HG02798 (cell line): ENCODE measurements at regions not wholly inside any gene's neighbourhood (a gene's known extent, or its start where the extent isn't known, plus 50 kb on each side); places are given as distances from the start of the nearest gene placed in this dataset.
A peak's percentile ranks its signal among the peaks of the same experiment; 100 is the strongest.

ENCODE experiments used
- ATAC-seq: cut with Tn5 transposase; IDR thresholded peaks from one replicate; pipeline ENCODE4 v1.9.1; 2021; ENCODE audit warnings: mild to moderate bottlenecking; ENCODE audit not compliant: unreplicated experiment, poor library complexity

DNA sequence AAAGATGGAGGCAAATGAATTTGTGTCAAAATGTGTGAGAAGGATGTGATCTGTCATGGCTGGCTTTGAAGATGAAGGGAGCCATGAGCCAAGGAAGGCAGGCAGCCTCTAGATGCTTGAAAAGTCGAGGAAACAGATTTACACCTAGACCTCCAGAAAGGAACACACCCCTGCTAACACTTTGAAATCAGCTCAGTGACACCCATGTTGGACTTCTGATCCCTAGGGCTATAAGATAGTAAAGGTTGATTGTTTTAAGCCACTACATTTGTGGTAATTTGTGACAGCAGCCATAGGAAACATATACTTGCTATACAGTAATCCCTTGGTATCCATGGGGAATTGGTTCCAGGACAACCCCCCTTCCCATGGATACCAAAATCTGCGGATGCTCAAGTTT, 80.5 kb upstream of the DYRK2 start:
- ATAC-seq: no peak

DNA sequence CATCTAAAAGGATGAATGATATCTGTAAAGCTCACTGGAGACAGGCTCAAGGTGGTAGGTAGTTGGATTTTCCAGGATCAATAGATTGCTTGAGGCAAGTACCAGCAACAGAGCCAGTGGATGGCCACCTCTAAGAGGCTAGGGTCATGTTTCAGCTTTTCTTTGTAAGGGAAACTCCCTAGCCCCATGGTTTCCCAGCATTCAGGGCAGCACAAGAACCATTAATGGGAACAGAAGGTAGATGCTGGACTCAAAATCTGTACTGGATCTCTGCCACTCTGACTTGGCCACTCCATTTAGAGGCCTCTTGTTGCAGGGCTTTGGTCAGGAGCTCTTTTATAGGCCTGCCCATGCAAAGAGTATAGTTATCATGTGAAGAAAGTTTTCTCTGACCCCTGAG, 76.1 kb upstream of the DYRK2 start:
- ATAC-seq: no peak

DNA sequence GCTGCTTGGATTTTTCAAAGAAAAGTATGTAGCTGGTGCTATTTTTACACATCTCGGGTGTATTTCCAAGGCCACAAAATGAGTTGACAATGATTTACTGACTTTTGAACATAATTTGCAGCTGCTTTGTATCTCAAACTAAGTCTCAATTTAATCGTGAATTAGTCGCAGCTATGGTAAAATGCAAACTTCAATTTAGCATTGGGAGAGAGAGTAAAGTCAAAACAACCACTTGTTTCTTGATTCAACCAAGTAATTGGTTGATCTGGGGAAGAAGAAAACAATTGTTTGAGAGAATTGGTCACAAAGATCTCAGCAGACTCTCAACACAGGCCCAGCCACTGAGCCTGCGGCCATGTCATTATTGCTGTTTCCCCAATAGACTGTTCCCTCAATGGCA, 75.0 kb upstream of the DYRK2 start:
- no peak for ATAC-seq

DNA sequence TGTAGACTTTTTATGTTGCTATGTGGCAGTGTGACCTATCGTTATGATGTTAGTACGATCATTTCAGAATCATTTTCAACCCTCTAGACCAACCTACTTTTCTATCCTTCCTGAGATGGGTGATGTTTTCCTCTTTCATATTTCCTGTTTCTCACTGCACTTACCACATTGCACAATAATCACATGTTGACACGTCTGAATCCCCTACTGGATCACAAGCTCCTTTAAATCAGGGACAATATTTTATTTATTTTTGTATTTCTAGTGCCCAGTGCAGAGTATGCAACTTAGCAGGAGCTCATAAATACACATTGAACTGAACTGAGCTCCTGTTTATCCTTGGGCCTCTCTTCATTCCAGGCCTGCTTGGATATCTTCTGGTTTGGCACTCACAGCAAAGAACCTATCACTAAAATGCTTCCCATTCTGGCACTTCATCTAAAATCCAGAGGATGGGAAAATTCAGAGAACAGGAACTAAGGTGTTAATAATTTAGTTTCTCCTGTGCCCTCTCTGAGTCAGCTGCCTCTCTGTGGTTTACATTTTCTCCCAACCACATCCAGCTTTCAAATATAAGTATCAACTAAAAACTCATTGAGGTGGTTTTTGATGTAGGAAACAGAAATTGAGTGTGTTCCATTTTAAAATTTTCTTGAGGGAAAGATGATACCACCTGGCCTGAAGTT, 69.4 kb upstream of the DYRK2 start:
- no peak for ATAC-seq

DNA sequence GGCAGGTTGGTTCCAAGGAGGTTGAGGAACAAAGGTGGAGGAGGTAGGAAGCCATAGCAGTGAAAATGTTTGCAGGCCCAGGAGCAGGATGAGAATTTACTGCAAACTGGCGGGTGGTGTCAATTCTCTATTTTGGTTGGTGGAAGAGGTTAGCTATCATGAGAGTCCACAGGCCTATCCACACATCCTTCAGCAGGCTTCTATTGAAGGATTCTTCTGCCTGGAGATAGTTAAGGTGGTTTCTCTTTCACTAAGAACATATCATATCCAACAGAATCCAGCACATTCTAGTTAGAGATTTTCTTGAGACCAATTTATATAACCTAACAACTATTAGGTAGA, 68.9 kb upstream of the DYRK2 start:
- no peak for ATAC-seq

DNA sequence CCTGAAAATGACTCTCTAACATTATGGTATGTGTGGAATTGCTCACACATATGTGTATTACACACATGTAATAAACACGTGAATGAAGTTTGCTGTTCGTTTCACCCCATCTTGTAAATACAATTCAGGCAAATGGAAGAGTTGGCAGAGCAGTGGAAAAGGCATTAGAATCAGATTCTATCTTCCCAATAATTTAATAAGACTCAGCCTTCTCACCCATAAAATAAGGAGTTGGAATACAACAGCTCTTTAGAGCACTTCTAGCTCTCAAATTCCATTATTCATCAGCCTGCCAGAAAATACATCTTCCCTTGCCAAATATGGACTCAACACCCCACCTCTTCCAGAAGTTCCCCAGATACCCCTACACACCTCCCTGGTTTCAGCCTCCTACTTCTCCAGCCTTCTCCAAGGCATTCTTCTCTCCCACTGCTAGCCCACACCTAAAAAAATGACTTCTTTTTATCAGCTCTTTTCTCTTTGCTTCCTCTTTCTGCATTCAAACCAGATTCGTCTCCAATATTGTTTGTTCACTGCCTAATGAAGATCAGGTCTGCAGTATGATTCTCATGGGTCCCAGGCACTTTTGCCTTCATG, 66.2 kb upstream of the DYRK2 start:
- ATAC-seq: no peak

DNA sequence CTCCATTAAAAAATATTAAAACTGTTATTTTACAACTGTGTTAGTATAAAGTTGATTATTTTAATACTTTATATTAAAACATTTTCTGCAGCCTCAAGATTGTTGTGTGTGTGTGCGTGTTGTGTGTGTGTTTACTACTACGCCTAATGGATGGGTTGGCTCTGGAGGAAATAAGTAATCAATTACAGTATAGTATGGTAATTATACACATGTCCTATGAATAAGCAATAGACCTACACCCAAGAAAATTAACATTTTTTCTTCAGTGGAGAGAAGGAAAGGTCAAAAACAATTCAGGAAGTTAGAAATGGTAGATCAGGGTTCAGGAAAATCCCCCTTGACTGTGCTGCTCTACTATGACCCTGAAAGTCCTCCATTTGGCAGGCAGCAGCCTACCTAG, 65.7 kb upstream of the DYRK2 start:
- no peak for ATAC-seq

DNA sequence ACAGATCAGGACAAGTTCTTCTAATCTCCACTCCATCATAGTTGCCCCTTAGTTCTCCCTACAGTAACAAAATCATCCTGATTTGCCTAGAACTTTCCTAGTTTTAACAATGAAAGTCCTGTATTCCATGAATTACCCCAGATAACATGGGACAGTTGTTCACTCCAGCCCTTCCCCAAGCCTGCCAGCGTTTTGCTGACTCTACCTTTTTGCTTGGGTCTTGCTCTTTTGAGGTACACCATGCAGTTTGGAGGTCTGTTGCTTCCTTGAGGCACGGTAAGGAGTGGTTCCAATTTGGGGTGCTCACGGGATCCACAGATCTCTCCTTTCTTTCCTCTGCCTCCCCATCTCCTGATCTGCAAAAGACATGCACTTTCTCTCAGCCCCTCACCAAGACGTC, 61.6 kb upstream of the DYRK2 start:
- ATAC-seq: no peak

DNA sequence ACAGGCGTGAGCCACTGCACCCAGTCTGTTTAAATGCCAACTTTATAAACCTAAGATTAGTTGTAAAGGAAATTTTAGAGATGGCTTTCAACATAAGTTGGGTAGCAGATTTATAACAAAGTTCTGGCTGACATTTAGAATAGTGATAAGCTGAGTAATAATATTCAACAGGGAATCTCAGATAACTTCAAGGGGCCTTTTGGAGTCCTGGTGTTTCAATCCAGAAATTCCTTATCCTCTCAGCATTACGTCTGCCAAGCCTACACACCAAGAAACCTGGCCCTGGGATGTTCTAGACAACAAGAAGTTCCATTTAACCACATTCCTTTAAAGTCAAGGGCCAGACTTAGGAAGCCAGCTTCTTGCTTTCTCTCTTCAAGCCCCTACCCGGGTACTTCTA, 59.5 kb upstream of the DYRK2 start:
- no peak for ATAC-seq

DNA sequence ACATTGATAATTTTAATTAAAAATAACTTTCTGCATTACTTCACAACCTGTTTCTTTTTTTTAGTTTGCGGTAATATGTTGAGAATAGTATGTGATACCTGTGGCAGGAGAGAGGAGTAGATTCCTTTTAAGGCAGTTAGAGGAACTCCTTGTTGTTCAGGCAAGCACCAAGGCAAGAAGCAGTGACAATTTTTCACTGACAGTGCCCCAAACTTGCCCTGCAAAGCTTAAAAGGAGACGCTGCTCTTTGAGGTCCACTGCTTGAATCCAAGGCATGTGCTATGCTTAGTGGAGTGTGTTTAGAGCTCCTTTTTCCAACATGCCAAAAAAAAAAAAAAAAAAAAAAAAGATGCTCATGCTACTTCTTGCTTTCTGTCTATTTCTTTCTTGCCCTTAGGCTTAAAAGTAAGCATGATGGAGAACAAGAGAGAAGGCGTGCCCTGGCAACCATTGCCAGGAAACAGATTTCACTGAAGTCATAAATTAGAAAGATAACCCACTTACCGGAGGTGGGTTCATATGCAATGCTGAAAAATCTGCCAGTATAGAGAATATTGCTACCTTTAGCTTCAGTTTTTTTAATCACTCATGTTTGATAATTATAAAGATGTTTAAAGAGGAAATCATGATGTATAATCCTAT, 58.3 kb upstream of the DYRK2 start:
- ATAC-seq: no peak

DNA sequence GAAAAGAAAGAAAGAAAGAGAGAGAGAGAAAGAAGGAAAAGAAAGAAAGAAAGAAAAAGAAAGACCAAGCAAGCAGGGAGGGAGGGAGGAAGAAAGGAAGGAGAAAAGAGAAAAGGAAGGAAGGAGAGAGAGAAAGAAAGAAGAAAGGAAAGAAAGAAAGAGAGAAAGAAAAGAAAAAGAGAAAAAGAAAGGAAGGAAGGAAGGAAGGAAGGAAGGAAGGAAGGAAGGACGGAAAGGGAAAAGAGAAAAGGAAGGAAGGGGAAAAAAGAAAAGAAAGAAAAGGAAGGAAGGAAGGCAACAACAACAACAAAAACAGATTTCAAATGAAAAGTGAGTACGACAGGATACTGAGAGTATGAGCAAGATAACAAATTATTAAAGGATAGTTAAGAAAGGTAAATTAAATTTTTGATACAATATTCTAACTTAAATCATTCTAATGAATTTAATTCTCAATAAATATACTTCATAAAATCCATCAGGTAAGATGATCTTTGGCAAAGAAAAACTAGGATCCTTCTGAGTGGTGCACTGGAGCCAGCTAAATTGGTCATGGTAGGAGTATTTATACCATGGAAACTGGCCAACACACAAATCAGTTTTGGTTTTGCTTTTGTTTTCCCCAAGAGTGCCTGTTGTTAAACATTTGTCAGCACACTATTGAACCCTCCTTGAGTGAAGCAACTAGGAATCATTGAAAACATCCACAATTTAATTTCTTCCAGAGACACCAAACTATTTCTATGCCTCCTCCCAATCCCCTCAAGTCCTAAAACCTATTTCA, 56.1 kb upstream of the DYRK2 start:
- ATAC-seq: peak; percentile 88

DNA sequence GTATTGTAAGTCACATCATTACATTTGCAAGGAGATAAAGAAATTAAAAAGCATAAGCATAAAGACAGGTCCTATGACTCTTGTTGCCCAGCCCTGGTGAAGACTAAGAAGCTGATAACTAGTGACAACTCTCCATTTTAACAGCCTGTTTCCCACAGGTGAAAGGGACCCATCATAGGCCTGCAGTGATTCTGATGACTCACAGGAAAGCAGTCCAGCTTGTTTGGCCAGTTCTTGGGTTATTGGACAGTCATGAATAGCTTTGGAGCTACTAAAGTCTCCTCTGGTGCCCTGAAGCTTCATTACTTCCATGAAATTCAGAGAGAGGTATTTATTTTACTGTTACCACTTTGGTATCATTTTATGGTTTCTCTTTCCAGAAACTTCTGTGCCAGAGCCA, 55.5 kb upstream of the DYRK2 start:
- ATAC-seq: no peak

DNA sequence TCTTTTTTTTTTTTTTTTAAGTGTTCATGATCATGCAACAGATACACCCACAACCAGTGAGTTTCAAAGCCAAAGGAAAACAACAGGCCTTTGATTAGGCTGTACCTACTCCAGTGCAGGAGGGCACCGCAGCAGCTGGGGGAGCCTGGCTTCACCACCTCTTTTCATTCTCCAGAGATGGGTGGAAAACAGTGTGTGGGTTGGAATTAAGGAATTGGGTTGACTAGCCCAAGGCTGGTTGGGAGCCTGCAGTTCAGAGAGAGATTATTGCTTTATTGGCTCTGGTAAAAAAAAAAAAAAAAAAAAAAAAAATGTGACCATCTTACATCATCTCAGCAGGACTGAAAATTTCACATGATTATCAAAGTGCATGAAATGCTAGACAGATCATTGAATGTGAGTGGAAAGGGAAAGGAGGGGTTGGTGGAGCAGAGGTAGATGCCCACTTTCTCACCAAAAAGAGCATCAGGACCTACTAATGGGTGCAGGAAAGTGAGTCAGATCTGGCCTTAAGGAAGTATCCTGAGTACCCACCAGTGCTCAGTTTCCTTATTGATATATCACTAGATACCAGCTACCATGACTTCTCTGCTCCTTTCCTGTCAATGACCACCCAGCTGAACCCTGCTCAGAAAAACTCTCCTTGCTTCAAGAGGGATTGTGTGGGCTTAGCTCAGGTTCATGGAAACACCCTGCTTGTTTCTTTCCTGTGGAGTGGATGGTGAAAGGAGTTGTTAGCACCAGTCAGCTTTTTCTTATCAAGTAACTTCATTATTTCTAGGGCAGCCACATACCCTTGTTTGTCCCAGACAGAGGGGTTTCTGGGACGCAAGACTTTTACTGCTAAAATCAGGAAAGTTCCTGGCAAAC, 54.8 kb upstream of the DYRK2 start:
- ATAC-seq: no peak

DNA sequence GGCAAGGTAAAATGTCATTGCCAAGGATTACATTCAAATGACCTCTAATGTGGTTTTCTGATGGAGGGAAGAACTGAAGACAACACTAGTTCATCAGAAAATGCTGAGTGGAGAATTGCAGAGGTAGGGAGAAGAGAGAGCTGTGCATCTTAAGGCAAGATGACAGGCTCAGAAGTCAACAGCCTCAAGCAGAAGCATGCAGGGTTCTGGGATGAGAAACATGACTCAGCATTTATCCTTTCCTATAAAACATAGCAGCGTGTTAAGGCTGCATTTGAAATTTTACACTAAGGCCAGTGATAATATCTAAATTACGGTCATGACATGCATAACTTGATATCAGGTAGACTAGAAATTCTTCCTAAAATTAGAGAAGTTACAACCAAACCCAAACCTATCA, 53.7 kb upstream of the DYRK2 start:
- no peak for ATAC-seq

DNA sequence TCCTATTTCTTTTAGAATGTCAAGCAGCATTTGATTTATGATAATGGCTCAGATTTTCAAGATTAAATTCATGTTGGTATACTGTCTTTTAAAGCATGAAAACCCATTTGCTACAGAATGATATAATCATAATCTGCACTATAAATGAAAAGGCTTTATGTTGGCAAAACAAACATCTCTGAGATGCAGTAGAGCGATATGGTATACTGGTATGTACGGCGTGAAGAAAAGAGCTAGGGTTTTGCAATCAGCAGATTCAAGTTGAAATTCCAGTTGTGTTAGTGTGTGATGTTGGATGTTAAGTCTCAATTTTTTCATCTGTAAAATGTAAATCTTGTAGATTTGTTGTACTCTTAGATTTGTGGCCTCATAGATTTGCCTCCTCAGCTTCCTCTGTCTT, 53.2 kb upstream of the DYRK2 start:
- no peak for ATAC-seq

DNA sequence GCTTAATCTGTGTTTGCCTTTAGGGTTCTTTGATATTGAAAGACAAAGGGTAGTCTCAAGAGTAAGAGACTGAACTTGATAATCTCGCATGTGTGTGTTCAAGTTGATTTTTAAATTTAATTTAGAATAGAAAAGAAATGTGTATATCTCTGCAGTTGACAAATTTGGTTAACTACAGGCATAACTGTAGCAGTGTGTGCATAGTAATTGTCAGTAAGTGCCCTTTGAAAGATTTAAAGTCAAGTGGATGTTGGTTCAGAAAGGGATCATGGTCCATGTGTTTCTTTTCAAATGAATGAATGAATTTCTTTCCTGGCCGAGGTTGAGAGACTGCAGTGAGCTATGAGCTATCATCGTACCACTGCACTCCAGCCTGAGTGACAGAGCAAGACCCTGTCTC, 49.9 kb upstream of the DYRK2 start:
- ATAC-seq: no peak
